Left kidney (tissue), 1 donor: ENCODE measurements at regions not wholly inside any gene's neighbourhood (a gene's known extent, or its start where the extent isn't known, plus 50 kb on each side); places are given as distances from the start of the nearest gene placed in this dataset.

Experiments used
- DNase-seq: peaks from one replicate; pipeline ENCODE4 v3.0.0-alpha.2; 2013

DNA sequence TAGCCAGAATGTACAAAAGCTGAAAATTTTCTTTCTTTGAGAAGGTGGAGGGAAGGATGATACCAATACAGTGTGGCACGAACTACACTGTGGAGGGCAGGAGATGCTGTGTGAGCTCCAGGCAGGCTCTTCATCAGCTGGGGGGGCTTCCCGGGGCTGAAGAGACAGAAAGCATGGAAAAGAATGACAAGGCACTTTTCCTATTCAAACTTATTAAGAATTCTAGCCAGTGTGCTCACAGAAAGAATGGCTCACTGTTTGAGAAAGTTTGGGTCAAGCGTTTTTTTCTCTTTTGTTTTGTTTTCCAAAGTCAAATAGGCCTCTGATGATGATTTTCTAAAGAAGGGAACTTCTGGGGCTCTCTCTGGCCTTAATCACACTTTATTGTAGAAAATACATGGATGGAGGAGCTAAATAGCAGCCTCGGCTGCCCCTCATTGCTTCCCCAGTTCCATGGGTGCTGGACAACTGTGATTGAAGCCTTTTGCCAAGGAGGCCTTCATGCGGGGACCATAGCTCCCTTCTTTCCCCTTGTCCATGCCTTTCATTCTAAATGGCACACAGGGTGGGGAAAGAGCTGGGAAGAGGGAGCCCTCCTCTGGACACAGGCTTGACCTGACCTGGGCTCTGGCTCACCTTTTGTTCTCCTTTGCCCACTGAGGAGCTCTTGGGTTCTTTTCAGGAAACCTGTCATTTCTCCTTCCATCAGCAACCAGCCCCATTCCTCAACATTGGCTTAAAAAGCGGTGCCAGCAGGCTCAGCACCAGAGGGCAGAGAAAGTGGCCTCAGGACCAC, 130.6 kb downstream of the TDRD15 start:
- DNase-seq: no peak

- no peak for DNase-seq
Measured at GRCh38 chr2:21256006-21256405, 132.2 kb downstream of the TDRD15 start.

DNA sequence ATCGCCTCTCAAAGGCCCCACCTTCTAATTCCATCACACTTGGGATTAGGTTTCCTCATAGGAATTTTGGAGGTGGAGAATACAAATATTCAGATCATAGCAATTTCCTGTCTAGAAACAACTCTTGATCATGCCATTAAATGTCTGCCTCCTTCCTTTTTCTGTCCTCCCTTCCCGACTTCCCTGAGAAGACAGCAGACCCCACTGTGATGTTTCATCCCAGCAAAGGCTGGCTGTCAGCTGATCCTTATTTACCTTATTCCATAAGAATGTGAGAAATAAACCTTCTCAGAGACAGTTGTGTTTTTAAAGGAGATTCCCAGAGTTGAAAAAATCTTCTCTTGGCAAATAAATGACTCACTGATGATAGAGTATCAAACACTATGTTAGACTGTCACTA, 133.9 kb downstream of the TDRD15 start:
- DNase-seq: no peak

DNA sequence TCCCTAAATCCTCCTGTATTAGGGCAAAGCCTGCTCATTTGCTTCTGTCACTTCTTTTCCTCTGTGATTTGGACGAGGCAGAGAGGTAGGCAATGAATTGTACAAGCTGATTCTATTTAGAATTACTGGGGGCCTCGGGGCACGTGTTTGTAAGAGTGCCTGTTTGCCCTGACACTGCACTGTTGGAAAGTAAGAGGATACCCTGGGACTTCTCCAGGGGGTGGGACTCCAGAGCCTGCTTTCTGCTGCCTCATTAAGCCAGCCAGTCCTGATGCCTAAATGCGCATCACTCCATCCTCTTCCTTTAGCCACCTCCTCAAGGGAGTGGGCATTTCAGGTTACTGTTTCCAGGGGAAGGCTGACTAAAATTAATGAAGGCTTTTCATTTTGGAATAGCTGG, 134.3 kb downstream of the TDRD15 start:
- no peak for DNase-seq

GRCh38 chr2:21260311-21260710, 136.5 kb downstream of the TDRD15 start:
- DNase-seq: no peak

DNA sequence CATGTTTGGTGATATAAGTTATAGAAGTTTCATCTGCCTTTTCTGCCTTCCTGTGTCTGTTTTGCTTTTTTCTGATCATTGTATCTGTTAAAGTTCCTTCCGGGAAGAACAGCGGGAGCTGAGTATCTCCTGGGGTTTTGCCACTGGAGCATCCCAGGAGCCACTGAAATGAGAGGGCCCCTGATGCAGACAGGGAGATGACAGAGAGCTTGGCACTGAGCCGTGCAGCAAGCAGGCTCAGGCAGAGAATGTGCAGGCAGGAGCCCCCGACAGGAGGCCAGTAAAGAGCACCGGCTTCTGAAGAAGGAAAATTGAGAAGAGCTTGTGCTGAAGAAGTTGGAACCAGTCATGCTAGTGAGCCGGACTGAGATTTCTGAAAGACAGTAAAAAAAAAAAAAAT, 137.8 kb downstream of the TDRD15 start:
- no peak for DNase-seq

GRCh38 chr2:21262426-21262940, 138.7 kb downstream of the TDRD15 start:
- DNase-seq: no peak

DNA sequence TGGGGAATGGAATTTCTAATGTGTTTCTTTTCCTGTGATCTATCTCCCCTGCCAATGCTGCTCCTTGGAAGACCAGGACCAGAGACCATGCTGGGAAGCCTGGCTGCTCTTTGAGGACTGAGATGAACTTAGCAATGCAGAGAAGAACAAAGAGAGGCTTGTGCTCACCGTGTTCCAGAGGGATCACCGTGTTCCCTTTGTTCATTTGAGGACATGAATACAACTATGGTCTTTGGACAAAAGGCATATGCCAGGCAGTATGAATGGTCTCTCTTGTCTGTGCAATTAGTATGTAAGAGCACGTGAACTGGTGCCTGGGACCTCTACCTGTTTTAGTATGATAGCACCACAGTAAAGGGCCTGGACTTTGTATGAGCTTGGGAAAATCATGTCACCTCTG, 139.9 kb downstream of the TDRD15 start:
- no peak for DNase-seq

DNA sequence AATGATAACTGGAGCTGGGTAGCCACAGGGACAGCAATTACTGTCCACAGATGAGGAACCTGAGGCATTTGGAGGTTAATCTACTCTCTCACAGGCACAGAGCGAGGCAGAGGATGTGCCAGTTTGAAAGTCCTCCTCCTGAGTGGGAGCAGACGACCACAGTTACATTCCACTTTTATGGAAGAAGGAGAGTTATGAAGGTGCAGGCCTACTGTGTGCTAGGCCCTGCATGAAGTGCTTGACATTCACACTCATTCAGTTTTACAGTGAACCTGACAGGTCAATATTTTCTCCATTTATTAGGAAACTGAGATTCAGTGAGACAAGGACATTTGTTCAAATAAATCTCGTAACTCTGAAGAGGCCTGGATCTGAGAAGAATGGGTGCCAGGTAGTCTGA, 142.0 kb downstream of the TDRD15 start:
- DNase-seq: no peak

GRCh38 chr2:21267232-21267835, 143.6 kb downstream of the TDRD15 start:
- DNase-seq: no peak

GRCh38 chr2:21268197-21268877, 144.6 kb downstream of the TDRD15 start:
- no peak for DNase-seq

GRCh38 chr2:21268878-21269224, 145.1 kb downstream of the TDRD15 start:
- no peak for DNase-seq

GRCh38 chr2:21269382-21269781, 145.6 kb downstream of the TDRD15 start:
- no peak for DNase-seq

- no peak for DNase-seq
Measured at GRCh38 chr2:21270083-21270491, 146.3 kb downstream of the TDRD15 start.

GRCh38 chr2:21270708-21271122, 146.9 kb downstream of the TDRD15 start:
- DNase-seq: no peak

- no peak for DNase-seq
Measured at GRCh38 chr2:21276163-21276562, 152.4 kb downstream of the TDRD15 start.

DNA sequence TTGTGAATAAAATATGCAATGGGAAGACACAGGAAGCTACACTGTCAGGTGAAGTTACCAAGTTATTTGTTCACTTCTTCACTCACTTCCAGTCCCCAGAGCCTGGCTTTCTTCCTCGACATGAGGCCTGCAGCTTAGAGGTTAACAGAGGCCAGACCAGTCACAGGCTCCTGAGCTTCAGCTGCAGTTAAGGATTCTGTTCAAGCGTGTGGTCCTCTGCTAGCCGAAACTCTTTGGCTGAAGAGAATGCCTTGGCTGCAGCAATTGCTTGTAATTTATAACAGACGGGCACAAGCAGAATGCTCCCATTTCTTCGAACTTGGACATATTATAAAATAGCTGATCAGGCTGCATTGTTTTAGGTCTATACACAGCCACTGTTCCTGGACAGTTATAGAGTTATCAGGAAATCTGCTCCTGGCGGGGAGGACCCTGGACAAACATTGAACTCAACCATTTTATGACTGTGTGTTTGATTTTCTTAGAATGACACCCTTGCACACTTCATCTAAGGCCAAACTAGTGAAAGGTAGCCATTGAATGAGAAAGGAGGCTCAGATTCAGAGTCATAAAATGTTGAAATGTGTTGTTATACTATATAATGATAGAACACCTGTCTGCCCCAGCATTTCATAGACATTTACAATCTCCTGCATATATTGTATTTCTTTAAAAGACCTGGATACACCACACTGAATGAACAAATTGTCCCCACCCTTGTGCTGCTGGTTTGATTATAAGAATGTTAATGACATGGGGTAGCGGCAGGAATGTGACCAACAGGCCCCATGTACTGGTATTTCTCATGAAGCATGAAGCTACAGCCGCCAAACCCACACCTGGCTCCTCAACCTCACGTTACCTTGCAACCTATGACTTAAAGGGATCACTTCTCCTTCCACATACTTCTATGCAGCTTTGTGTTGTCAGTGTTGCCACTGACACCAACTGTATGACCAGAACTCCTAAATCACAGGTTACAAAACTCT, 153.6 kb downstream of the TDRD15 start:
- DNase-seq: no peak

DNA sequence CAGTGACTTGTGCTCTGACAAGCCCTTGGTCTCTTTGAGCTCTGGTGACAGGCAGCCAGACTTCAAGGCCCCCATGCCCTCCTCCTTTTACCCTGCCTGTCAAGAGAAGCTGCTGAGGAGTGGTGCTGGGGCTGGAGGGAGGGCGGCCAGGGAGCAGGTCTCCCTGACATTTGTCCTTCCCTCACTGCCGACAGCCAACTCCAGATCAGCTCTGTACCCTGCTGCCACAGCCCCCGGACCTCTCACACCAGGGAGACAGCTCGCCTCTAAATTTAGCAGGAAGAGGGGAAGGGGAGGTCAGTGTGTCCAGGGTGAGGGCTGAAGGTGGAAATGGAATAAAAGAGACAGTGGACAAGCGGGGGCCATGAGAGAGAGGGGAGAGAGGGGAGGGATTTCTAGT, 155.8 kb downstream of the TDRD15 start:
- no peak for DNase-seq

DNA sequence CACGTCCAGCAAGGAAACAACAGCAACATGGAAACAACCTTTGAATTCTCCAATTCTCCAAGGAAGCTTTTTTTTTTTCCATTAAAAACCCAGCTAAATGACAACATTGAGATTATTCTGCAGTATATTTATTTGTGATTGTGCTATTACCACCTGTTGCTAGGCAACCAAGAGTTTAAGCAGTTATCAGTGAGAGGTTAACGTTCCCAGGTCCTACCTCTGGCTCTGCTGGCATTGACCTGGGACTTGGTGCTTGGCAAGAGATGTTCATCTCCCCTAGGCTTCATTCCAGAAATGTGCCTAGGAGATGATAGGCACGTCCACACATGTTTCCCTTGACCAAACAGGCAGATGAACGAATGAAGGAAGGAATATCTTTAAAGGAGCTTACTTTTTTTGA, 157.0 kb downstream of the TDRD15 start:
- DNase-seq: no peak

DNA sequence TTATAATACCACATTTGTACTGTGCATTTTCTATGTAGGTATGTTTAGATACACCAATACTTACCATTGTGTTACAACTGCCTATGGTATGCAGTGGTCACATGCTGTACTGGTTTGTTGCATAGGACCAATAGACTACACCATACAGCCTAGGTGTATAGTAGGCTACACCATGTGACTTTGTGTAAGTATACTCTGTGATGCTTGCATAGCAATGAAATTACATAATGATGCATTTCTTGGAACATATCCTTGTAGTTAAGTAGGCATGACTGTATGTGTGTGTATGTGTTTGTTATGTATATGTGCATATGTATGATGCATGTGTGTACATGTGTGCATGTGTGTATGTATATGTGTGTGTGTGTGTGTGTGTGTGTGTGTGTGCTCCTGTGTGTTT, 157.6 kb downstream of the TDRD15 start:
- no peak for DNase-seq

DNA sequence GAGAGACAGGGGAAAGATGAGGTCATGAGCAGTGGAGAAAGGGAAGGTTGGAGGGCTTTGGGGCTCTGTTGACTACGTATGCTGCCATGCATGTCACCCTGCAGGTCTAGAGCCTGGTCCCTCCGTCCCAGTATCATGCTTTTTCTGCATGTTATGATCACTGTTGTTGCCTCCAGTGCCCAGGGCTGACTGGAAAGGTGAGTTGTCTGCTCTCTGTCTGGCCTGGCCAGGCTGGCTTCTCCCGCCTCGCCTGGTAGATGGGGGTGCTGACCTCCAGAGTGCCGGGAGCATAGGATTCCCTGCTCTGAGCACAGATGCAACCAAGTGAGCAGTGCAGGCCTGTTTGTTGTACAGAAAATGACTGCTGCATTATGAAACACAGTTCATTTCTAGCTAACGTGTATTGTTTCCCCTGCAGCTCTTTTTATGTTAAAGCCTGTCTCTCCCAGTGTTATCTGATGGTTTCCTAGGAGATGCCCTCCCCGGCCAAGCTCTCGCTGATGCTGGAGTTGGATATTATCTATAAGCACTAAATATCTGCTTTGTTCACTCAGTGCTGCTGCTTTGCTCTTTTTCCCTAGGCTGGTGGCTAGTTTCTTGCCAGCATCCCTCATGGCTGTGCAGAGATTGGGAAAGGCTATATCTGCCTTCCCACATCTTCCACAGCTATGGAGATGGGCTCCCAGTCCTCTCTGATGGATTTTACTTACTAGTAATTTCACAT, 158.2 kb downstream of the TDRD15 start:
- no peak for DNase-seq
